ENCODE measurements at regions not wholly inside any gene's neighbourhood (a gene's known extent, or its start where the extent isn't known, plus 50 kb on each side); places are given as distances from the start of the nearest gene placed in this dataset.

- TF ChIP-seq, protein P1, sequence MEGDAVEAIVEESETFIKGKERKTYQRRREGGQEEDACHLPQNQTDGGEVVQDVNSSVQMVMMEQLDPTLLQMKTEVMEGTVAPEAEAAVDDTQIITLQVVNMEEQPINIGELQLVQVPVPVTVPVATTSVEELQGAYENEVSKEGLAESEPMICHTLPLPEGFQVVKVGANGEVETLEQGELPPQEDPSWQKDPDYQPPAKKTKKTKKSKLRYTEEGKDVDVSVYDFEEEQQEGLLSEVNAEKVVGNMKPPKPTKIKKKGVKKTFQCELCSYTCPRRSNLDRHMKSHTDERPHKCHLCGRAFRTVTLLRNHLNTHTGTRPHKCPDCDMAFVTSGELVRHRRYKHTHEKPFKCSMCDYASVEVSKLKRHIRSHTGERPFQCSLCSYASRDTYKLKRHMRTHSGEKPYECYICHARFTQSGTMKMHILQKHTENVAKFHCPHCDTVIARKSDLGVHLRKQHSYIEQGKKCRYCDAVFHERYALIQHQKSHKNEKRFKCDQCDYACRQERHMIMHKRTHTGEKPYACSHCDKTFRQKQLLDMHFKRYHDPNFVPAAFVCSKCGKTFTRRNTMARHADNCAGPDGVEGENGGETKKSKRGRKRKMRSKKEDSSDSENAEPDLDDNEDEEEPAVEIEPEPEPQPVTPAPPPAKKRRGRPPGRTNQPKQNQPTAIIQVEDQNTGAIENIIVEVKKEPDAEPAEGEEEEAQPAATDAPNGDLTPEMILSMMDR (IDR thresholded peaks at IDR 0.05; ENCODE audit: insufficient read depth, low read depth, low read length, missing control alignments): no peak
- H3K4me3 ChIP-seq (ENCODE audit: low read depth, low read length): no peak overlapping the region
- no peak for DNase-seq (ENCODE audit: low read depth)
These were observed 83.5 kb upstream of the INSIG1 start for GRCh38 chr7:155213955-155214740.

DNA sequence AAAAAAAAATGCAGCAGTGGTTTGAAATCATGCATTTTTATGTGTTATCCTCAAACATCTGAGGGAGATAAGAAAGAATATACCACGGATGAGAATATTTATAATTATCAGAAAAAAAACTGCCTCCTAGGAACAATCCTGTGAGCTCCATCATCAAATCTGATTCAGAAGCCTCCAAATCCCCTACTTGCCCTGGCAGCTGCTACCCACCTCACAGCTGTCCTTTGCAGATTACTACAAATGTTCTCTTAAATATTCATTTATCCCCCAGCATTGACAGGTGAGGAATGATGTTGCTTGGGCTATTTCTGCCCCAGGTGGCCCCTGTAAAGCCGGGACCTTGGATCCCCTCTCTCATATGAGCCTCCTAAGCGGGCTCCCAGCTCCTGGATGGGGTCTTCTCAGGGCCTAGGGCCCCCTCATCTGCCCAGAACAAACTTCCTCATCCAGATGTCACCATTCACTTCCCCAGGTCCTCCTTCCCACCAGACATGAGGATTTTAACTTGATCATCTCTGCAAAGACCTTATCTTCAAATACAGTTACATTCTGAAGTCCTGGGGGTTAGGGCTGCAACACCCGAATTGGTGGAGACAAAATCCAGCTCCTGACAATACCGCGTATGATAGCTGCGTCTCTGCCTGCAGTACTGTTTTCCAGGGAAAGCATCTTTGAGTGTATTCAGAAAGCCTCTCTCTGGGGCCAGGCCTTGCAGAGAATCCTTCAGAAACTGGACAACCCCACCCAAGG, 81.9 kb upstream of the INSIG1 start:
- TF ChIP-seq, protein P1 (IDR thresholded peaks at IDR 0.05; ENCODE audit: insufficient read depth, low read depth, low read length, missing control alignments): no peak
- no peak overlapping the region for H3K4me3 ChIP-seq (ENCODE audit: low read depth, low read length)
- no peak for DNase-seq (ENCODE audit: low read depth)

DNA sequence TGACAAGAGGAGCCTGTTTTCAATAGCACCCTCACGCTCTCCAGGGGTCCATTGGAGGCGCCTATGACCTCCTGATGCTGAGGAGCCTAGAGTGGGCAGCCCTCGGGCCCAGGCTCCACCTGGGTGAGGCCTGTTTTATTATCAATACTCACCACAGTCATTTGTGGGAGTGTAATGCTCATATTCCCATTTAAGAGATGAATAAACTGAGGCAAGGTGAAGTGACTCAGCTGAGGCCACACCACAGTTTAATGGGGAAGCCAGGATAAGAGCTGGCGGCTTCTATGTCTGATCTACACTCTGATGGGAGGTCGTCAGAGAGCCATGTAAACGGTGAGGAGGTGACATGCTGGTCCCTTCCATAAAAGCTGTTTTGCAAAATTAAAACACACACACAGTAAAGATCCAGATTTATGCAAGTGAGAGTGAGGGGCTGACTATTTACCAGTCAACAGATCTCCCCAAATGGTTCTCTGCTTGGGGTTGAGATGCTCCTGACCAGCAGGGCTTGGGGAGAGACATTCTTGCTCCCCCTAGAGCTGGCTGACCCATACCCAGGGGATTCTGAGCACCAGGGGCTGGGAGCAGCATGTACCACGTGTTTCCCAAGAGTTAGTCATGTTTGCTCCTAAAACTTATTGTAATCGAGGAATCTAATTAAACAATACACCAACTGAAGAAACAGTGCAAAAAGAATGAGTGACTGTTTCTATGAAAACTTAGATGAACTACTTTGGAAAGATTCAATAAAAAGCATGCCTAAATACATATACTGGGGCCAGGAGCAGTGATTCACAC, 81.0 kb upstream of the INSIG1 start:
- DNase-seq (ENCODE audit: low read depth): no peak
- TF ChIP-seq, protein P1 (IDR thresholded peaks at IDR 0.05; ENCODE audit: insufficient read depth, low read depth, low read length, missing control alignments): no peak

GRCh38 chr7:155217634-155218033, 80.0 kb upstream of the INSIG1 start:
- H3K4me3 ChIP-seq (ENCODE audit: low read depth, low read length): no peak overlapping the region
- DNase-seq (ENCODE audit: low read depth): peak; percentile 44
- TF ChIP-seq, protein P1 (IDR thresholded peaks at IDR 0.05; ENCODE audit: insufficient read depth, low read depth, low read length, missing control alignments): no peak

More for the DNA sequence above, 81.0 kb upstream of the INSIG1 start:
- H3K4me3 ChIP-seq (ENCODE audit: low read depth, low read length): no peak overlapping the region

- no peak for DNase-seq (ENCODE audit: low read depth)
- no peak overlapping the region for H3K4me3 ChIP-seq (ENCODE audit: low read depth, low read length)
- TF ChIP-seq, protein P1 (IDR thresholded peaks at IDR 0.05; ENCODE audit: insufficient read depth, low read depth, low read length, missing control alignments): no peak
These were observed 79.2 kb upstream of the INSIG1 start for GRCh38 chr7:155218276-155219153.

DNA sequence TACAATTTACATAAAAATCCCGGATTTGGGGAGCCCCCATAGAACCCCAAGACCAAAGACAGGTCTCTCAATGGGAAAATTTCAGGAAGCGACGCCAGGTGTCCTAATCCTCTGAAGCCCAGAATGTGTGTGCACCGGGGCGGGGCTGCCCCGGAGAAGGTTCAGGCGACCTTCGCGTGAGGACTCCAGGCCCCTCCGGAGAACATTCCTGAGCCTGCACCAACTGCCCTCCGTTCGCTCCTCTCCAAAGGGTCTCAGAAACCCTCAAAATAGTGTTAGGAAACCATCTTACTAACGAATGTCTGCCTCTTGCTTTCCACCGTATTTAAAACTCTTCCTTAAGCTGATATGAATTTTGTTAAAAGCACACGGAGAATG, 78.5 kb upstream of the INSIG1 start:
- H3K4me3 ChIP-seq (ENCODE audit: low read depth, low read length): no peak overlapping the region
- TF ChIP-seq, protein P1 (IDR thresholded peaks at IDR 0.05; ENCODE audit: insufficient read depth, low read depth, low read length, missing control alignments): no peak
- no peak for DNase-seq (ENCODE audit: low read depth)

All from GM12865 (cell line).